ENCODE measurements at regions not wholly inside any gene's neighbourhood (a gene's known extent, or its start where the extent isn't known, plus 50 kb on each side); places are given as distances from the start of the nearest gene placed in this dataset.

DNA sequence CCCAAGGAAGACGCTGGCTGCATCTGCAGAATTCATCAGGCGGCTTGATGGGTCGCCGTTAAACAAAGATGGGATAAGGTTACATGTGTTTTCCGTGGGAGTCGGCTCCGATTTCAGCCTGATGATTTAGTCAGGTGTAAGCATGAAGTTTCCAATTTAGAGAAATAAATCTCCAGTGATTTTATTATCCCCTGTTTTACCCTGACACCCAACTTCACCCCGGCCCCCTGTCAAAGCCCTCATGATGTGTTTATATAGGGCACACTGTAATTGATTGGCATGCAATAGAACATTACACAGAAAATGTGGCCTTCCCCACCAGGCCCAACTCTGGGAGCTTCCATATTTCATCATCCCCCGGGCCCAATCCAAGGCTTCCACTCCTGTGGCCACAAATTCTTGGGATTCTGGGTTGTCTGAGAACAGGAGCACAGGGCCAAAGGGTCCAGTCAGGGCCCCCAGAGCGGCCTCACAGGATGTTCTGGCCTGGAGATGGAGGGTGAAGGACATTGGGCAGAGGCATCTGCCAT, 72.5 kb downstream of the FOXD2 start:
- TF ChIP-seq, protein P1, sequence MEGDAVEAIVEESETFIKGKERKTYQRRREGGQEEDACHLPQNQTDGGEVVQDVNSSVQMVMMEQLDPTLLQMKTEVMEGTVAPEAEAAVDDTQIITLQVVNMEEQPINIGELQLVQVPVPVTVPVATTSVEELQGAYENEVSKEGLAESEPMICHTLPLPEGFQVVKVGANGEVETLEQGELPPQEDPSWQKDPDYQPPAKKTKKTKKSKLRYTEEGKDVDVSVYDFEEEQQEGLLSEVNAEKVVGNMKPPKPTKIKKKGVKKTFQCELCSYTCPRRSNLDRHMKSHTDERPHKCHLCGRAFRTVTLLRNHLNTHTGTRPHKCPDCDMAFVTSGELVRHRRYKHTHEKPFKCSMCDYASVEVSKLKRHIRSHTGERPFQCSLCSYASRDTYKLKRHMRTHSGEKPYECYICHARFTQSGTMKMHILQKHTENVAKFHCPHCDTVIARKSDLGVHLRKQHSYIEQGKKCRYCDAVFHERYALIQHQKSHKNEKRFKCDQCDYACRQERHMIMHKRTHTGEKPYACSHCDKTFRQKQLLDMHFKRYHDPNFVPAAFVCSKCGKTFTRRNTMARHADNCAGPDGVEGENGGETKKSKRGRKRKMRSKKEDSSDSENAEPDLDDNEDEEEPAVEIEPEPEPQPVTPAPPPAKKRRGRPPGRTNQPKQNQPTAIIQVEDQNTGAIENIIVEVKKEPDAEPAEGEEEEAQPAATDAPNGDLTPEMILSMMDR (conservative IDR thresholded peaks at IDR 0.05; ENCODE audit: low read depth, low read length) = no peak
- TF ChIP-seq EZH2 (IDR thresholded peaks at IDR 0.05; ENCODE audit: low read length, unreplicated experiment) = no peak
